HepG2 (cell line): ENCODE measurements at regions not wholly inside any gene's neighbourhood (a gene's known extent, or its start where the extent isn't known, plus 50 kb on each side); places are given as distances from the start of the nearest gene placed in this dataset.

Source experiments
- CBX2 ChIP-seq, 2 experiments: fragments of 200-600 bp in 1 of 2; sonication (generic); formaldehyde crosslinking in 1 of 2; IDR thresholded peaks; 2 replicates each; pipeline versions ENCODE4 v1.7.0 to v1.8.1; 2018 to 2022; ENCODE audit warnings: low read depth in 2 of 2, low read length in 1 of 2, mild to moderate bottlenecking in 1 of 2, missing genetic modification reagents in 1 of 2
- GFI1 ChIP-seq: sonication (generic); formaldehyde crosslinking; IDR thresholded peaks from 2 replicates; pipeline ENCODE4 v1.5.0; 2020; ENCODE audit warnings: missing genetic modification reagents, mild to moderate bottlenecking, borderline replicate concordance
- MEIS2 ChIP-seq: sonication (generic); formaldehyde crosslinking; IDR thresholded peaks from 2 replicates; pipeline ENCODE4 v1.9.0; 2021; ENCODE audit warnings: mild to moderate bottlenecking, missing genetic modification reagents
- NR2F6 ChIP-seq, 2 experiments: IDR thresholded peaks; 2 replicates each; pipeline ENCODE4 v1.6.1; 2016; ENCODE audit warnings: antibody characterized with exemption in 1 of 2, mild to moderate bottlenecking in 1 of 2
- SKI ChIP-seq: fragments of 450-650 bp; IDR thresholded peaks from one replicate; pipeline ENCODE4 v1.6.1; 2018; ENCODE audit warnings: mild to moderate bottlenecking; ENCODE audit not compliant: partially characterized antibody
- STAT6 ChIP-seq: sonication (generic); formaldehyde crosslinking; IDR thresholded peaks from 2 replicates; pipeline ENCODE4 v1.4.0; 2020; ENCODE audit warnings: missing genetic modification reagents, mild to moderate bottlenecking, borderline replicate concordance
- TEF ChIP-seq: sonication (generic); formaldehyde crosslinking; IDR thresholded peaks from 2 replicates; pipeline ENCODE4 v1.5.0; 2020; ENCODE audit warnings: missing genetic modification reagents
- ZNF256 ChIP-seq: sonication (generic); formaldehyde crosslinking; conservative IDR thresholded peaks from 2 replicates; pipeline ENCODE4 v1.4.0; 2020; ENCODE audit warnings: missing genetic modification reagents
- ZNF331 ChIP-seq: sonication (generic); formaldehyde crosslinking; IDR thresholded peaks from 2 replicates; pipeline ENCODE4 v1.4.0; 2020; ENCODE audit warnings: missing genetic modification reagents
- ZNF775 ChIP-seq: sonication (generic); formaldehyde crosslinking; IDR thresholded peaks from 2 replicates; pipeline ENCODE4 v1.4.0; 2020; ENCODE audit warnings: missing genetic modification reagents, mild to moderate bottlenecking, moderate library complexity, borderline replicate concordance
- ZSCAN30 ChIP-seq: sonication (generic); formaldehyde crosslinking; IDR thresholded peaks from 2 replicates; pipeline ENCODE4 v1.5.0; 2020; ENCODE audit warnings: mild to moderate bottlenecking, missing genetic modification reagents
- TF ChIP-seq, protein P1 (sequence below): sonication (generic); formaldehyde crosslinking; IDR thresholded peaks from 2 replicates; pipeline ENCODE4 v1.4.0; 2020; ENCODE audit warnings: mild to moderate bottlenecking, missing genetic modification reagents

DNA sequence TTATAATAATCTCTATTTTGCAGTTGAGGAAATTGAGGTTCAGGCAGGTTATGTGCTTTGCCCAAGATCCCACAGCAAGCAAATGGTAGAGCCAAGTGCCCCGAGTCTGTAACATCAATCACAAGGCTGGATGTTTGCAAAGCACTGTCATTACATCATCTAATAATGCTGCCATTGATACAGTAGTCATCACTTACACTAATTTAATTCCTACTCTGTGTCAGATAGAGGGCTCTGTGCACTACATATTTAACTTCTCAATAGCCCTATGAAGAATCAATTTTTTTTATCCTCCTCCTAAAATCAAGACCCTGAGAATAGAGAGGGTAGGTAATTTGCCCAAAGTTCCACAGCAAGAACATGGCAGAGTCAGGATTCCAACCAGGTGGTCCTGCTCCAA is 178.1 kb upstream of the VASH1 start (continued):
- TF ChIP-seq STAT6 (no peak), ZNF775 (CRISPR knock-in tag) (no peak), SKI (no peak), GFI1 (no peak), ZNF331 (CRISPR knock-in tag) (no peak), ZNF256 (CRISPR knock-in tag) (no peak), MEIS2 (no peak), TEF (CRISPR knock-in tag) (no peak), ZSCAN30 (CRISPR knock-in tag) (no peak), NR2F6 (IDR thresholded peaks at IDR 0.05) (no peak), NR2F6 (CRISPR knock-in tag; IDR thresholded peaks at IDR 0.05) (no peak), CBX2 (IDR thresholded peaks at IDR 0.05; ENCODE audit: low read depth, low read length) (no peak), CBX2 (CRISPR knock-in tag; IDR thresholded peaks at IDR 0.05; ENCODE audit: low read depth) (no peak)
- TF ChIP-seq, protein P1, sequence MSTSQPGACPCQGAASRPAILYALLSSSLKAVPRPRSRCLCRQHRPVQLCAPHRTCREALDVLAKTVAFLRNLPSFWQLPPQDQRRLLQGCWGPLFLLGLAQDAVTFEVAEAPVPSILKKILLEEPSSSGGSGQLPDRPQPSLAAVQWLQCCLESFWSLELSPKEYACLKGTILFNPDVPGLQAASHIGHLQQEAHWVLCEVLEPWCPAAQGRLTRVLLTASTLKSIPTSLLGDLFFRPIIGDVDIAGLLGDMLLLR (CRISPR knock-in tag), result no peak
